Panc1 (cell line): ENCODE measurements at regions not wholly inside any gene's neighbourhood (a gene's known extent, or its start where the extent isn't known, plus 50 kb on each side); places are given as distances from the start of the nearest gene placed in this dataset.

Experiments
- POLR2AphosphoS5 ChIP-seq: IDR thresholded peaks from 2 replicates; pipeline ENCODE4 v1.6.1; 2012; ENCODE audit warnings: mild to moderate bottlenecking, low read depth, low read length, moderate library complexity
- TCF7L2 ChIP-seq: IDR thresholded peaks from 2 replicates; pipeline ENCODE4 v1.6.1; 2011; ENCODE audit warnings: mild to moderate bottlenecking, low read depth, low read length, inconsistent platforms
- TF ChIP-seq, protein P1 (sequence below): fragments of 450-650 bp; IDR thresholded peaks from 2 replicates; pipeline ENCODE4 v1.5.1; 2017; ENCODE audit warnings: mild to moderate bottlenecking

DNA sequence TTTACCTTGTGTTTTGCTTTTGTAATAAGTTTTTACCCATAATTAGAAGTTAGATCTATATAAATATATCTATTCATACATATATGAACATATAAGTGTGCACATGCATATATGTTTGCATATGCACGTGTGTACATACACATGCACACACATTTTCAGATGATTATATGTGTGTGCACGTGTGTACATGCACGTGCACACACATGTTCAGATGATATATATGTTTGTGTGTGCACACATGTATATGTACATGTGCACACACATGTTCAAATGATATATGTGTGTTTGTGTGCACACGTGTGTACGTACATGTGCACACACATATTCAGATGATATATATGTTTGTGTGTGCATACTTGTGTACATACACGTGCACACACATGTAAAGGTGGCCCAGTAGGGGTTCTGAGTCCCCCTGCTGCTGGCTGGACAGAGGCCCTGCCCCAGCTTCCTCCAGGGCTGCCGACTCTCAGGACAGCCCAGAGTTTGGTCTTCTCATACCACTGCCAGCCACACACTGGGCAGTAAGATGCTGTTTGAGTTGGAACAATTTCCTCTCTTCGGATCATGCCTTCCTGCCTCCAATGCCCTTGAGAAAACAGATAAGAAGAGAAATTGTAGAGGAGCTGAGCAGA is 252.3 kb upstream of the PPP2R2D start:
- TF ChIP-seq, protein P1, sequence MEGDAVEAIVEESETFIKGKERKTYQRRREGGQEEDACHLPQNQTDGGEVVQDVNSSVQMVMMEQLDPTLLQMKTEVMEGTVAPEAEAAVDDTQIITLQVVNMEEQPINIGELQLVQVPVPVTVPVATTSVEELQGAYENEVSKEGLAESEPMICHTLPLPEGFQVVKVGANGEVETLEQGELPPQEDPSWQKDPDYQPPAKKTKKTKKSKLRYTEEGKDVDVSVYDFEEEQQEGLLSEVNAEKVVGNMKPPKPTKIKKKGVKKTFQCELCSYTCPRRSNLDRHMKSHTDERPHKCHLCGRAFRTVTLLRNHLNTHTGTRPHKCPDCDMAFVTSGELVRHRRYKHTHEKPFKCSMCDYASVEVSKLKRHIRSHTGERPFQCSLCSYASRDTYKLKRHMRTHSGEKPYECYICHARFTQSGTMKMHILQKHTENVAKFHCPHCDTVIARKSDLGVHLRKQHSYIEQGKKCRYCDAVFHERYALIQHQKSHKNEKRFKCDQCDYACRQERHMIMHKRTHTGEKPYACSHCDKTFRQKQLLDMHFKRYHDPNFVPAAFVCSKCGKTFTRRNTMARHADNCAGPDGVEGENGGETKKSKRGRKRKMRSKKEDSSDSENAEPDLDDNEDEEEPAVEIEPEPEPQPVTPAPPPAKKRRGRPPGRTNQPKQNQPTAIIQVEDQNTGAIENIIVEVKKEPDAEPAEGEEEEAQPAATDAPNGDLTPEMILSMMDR = no peak
- no peak for TF ChIP-seq TCF7L2
- no peak for TF ChIP-seq POLR2AphosphoS5
